Upper lobe of left lung (tissue), 4 donors: ENCODE measurements at regions not wholly inside any gene's neighbourhood (a gene's known extent, or its start where the extent isn't known, plus 50 kb on each side); places are given as distances from the start of the nearest gene placed in this dataset.

ENCODE experiments used
- POLR2A ChIP-seq, 4 donors: fragments of 450-650 bp; IDR thresholded peaks; one replicate each; pipeline ENCODE4 v1.5.1; 2016 to 2017; ENCODE audit warnings: antibody characterized with exemption in 4 of 4, mild to moderate bottlenecking in 2 of 4
- POLR2AphosphoS5 ChIP-seq, 2 donors: sonication (generic); formaldehyde crosslinking; IDR thresholded peaks; one replicate each; pipeline ENCODE4 v1.5.1; 2017; ENCODE audit warnings: antibody characterized with exemption in 2 of 2
- TF ChIP-seq, protein P1 (sequence below), 6 experiments: fragments of 450-650 bp in 4 of 6; fragments of 200-600 bp in 2 of 6; sonication (generic) in 2 of 6; IDR thresholded peaks; one replicate each; pipeline ENCODE4 v1.5.1; 2016 to 2019; ENCODE audit warnings: antibody characterized with exemption in 6 of 6

DNA sequence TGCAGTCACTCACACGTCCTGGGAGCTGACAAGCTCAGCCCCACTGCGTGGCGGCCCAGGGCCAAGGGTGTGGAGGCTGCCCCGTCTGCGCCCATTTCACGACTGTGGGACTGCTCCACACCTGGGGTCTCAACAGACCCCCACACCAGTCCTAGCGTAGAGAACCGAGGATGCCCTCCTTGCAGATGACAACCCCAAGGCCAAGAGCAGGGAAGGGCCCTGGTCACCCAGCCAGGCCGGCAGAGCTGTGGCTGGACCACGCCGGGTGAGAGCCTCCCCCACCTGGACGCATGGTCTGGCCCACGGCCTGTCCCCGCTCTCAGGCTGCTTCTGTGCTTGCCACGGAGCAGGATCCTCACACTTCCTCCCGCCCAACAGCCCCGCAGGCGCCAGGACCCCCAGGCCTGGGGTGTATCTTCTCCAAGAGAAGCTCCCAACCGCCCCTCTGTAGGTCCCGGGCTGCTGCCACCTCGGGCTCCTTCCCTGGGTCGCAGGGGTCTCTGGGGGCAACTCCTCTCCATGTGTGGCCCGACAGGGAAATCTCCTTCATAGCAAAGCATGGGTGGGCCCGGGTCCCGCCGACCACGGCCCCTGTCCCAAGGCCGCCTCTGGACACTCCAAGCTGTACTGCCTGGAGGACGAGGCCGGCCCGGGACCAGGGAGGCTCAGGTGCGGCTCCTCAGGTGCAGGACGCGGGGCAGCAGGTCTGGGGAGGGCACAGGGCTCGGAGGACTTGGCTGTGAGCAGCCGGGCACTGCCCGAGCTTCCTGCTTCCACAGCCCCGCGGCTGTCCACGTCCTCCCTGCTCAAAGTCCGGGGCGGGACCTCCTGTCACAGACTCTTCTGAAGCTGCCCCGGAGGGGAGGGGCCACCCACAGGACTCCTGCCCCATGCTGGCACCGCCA is 88.8 kb downstream of the FOXL3 start:
- TF ChIP-seq POLR2A (IDR thresholded peaks at IDR 0.05) (no peak), POLR2AphosphoS5 (IDR thresholded peaks at IDR 0.05) (no peak)
- TF ChIP-seq, protein P1, sequence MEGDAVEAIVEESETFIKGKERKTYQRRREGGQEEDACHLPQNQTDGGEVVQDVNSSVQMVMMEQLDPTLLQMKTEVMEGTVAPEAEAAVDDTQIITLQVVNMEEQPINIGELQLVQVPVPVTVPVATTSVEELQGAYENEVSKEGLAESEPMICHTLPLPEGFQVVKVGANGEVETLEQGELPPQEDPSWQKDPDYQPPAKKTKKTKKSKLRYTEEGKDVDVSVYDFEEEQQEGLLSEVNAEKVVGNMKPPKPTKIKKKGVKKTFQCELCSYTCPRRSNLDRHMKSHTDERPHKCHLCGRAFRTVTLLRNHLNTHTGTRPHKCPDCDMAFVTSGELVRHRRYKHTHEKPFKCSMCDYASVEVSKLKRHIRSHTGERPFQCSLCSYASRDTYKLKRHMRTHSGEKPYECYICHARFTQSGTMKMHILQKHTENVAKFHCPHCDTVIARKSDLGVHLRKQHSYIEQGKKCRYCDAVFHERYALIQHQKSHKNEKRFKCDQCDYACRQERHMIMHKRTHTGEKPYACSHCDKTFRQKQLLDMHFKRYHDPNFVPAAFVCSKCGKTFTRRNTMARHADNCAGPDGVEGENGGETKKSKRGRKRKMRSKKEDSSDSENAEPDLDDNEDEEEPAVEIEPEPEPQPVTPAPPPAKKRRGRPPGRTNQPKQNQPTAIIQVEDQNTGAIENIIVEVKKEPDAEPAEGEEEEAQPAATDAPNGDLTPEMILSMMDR (IDR thresholded peaks at IDR 0.05): no peak
